Activated CD8-positive, alpha-beta memory T cell treated with anti-CD3 and anti-CD28 coated beads, Interleukin-2, amount 50 U/mL, for 48 hours (primary cell): ENCODE measurements at regions not wholly inside any gene's neighbourhood (a gene's known extent, or its start where the extent isn't known, plus 50 kb on each side); places are given as distances from the start of the nearest gene placed in this dataset.

ENCODE experiments used
- DNase-seq: peaks from one replicate; pipeline ENCODE4 v3.0.0-alpha.2; 2020

DNA sequence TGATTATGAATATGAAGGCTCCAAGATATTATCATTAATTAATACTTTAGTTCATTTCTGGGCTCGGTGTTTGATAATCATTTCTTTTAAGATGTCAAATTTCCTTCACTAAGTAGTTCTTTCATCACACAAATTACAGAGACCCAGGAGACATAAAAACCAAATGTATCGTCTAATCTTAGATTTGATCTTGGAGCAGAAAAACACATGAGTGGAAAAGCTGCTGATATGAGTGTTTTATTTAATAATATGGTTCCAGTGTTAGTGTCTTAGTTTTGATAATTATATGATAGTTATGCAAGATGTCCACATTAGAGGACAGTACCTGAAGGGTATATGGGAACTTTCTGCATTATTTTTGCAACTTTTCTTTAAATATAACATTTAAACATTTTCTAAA lies 494.5 kb upstream of the RAG2 start:
- DNase-seq: no peak

DNA sequence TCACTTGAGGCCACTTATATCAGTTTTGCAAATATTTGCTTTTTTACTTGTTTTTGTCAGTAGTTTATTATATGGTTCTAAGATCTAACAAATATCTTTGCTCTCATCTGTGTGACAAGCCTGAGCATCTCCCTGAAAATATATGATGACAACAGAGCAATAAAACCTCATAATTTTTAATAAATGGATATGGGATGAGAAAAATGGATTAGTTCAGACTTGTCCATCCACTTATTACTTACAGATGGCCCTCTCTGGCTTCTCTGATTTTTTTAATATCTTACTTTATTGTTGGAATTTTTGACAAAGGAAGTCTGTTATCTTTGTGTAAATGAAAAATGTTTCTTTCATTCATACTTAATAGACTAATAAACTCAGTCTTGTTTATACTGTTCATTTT lies 491.4 kb upstream of the RAG2 start:
- DNase-seq: no peak

DNA sequence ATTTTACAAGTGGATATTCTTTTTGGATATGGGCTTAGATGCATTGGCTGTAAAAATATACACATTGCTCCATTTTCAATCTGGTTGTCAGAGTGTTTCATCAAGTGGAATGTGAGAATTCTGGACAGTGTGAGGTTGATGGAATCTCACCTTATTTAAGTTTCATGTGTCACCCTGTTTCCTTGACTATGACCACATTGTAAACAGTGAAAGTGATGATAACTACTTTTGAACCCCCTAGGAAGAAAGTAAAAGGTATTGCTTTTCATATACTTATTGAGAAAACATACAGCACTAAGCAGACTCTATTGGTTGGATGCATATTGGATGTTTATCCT lies 490.5 kb upstream of the RAG2 start:
- no peak for DNase-seq

DNA sequence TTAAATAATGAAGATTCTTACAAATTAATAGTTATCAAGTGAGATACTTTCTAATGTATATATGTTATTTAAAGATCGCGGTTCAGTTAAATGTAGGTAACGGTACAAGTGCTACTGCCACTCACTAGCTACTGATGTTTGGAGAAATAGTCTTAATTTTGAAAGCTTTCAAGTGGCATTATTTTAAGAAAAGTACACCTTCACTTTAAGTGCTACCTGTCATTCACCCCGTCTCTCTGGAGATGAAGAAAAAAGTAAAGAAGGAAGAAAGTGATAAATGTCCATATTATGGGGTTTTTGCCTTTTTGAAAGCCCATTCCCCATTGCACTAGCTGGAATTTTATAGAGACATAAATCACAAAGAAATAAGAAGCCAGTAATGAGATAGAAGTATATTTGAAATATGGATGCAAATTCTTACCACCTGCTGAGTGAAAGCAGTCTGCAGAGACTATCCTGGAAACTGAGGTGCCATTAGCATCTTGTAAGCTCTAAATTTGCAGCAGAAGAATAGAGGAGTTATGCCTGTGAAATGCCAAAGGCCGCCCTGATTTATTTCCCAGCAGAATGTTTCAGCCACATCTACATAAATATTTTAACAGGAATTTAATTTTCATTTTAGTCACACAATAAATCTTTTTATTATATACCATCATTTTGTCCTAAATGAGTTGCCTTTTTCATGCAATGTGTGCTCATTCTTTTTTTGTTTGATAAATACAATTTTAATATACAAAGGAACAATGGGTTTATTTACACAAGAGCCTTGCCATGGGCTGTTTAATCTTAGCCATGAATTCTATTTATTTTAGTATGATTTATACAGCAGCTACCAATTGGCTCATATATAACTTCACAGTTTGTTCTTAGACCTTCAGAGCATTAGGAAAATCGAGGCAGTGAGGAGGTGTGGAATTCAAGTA lies 489.9 kb upstream of the RAG2 start:
- DNase-seq: no peak

DNA sequence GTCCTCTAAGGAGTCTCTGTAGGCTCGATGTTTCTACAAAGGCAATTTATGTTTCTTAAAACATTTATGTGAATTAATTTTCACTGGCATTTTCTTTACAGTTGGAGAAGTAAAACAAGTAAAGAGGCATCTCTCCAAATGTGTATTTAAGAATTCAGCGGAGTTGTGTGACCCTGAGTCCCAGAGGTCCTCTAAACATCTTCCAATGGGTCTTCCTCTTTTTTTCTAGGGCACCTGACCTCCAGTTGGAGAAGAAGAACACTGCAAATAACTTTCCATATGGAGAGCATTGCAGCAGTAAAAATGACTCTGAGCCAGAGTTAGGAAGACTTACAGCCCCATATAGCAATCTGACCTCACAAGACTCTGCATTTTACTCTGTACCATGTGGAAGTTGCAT lies 480.5 kb upstream of the RAG2 start:
- no peak for DNase-seq

DNA sequence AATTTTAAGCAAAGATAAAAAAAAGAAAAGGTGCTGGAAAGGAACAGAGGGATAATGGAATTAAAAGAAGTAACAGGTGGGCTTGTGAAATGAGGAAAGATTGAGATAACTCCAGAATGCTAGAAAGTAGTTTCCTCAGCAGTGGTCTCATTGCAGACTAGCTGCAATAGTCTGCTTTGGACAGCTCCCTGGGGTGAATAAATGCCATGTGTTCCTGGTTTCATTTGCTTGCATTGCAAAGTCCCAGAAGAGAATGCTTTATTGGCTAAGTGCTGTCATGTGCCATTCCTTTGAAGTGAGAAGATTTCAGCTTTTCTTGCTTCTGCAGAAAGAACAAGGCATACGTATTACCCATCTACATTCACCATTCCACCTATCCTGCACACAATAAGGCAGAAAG lies 478.8 kb upstream of the RAG2 start:
- no peak for DNase-seq

DNA sequence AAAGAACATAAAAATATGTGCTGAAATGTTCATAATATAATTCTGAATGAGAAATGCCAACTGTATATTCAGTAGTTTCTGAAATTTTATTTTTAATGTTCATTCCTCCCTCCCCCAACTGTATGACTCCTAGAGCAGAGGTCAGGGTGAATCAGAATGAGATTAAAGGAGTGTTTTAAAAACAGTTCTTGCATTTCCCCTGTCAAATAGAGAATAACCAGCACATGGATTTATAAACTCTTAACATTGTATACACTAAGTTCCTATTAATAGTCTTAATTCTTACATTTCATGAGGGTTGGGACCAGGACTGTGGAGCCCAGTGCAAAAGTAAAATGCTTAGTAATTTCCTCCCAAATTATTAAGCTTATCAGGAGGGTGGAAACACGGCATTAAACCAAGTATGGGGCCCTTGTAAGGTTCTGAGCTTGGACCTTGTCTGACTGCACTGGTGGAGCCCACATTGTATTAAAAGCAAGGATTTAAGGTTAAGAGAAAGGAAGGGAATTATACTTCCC lies 474.6 kb upstream of the RAG2 start:
- DNase-seq: no peak

DNA sequence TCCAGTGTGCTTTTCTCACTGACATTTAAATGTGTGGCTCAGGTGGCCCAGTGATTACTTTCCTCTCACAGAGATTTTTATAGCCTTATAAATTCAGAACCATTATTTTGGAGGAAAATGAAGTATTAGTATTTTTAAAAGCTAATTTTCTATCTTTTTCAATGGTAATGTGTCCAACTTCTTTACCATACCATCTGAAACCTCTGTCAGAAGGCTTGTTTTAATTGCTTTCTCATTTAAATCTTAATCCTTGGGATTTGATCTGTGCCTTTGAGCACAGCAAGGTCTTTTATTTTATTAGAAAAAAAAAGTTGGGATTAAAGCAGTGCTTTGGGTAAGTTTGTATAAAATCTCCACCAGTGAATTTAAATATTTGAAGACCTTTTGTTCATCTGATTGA lies 452.3 kb upstream of the RAG2 start:
- DNase-seq: no peak

DNA sequence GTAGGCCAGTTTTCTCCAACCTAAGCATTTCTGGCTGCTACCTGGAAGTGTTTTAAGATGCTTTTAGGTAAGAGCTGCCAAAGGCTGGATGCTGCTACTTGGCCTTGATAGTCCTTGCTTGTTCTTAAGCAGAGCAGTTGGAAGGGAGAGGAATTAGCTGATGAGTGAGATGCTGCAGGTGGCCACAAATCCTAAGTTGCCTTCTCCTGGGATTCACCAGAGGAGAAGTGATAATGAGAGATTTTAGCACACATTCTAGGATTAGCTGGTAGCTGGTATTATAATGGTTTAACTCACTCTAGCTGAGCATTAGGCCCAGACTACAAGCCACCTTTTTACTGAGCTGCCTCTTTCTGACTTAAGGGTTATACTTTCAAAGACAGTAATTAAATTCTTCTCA lies 442.9 kb upstream of the RAG2 start:
- no peak for DNase-seq

DNA sequence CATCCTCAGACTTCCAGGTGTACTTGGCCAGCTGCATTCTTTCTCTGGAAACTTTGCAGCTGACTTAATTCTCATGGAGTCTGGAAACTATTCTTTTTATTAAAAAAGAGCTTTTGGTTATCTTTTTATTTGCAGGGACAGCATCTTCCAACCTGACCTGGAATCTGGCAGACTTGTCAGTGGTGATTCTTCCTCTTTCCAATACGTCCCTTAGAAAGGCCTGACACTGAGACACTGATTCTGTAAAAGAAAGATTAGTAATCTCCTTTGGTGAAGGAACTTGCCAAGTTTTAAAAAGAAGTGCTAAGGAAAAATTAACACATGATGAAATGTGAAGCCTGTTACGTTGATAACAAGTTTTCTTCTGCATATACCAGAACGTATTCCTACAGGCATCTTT lies 440.9 kb upstream of the RAG2 start:
- DNase-seq: no peak

DNA sequence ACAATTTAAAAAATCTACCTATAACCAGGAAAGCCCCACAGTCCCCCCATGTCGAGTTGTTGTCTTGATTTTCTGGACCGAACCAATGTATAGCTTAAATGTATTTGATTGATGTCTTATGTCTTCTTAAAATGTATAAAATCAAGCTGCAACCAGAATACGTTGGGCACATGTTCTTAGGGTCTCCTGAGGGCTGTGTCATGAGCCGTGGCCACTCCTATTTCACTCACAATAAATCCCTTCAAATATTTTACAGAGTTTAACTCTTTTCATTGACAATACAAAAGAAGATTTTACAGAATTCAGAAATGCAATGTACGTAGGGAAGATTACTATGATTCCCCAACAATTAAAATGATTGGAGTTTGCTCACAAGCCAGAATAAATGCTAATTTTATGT lies 428.7 kb upstream of the RAG2 start:
- DNase-seq: no peak

DNA sequence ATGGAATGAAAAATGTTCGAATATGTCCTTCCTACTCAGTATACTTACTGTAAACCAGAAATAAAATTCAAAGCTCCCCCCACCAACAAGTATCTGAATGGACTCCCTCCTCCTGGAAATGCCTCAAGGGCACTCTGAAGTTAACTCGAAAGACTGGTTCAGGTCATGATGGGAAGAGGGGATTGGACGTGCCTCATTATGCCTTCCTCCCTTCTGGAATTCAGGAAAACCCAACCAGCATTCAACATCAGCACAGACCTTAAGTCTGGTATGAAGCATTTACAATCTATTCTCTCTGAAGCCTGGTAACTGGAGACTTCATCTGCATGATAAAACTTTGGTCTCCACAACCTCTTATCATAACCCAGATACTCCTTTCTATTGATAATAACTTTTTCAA lies 428.3 kb upstream of the RAG2 start:
- no peak for DNase-seq

DNA sequence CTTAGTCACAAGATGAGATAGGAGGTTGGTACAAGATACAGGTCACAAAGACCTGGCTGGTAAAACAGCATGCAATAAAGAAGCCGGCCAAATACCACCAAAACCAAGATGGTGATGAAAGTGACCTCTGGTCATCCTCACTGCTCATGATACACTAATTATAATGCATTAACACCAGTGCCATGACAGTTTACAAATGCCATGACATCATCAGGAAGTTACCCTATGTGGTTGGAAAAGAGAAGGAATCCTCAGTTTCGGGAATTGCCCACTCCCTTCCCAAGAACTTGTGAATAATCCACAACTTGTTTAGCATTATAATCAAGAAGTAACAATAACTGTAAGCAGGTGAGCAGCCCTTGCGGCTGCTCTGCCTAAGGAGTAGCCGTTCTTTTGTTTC lies 408.5 kb upstream of the RAG2 start:
- no peak for DNase-seq

DNA sequence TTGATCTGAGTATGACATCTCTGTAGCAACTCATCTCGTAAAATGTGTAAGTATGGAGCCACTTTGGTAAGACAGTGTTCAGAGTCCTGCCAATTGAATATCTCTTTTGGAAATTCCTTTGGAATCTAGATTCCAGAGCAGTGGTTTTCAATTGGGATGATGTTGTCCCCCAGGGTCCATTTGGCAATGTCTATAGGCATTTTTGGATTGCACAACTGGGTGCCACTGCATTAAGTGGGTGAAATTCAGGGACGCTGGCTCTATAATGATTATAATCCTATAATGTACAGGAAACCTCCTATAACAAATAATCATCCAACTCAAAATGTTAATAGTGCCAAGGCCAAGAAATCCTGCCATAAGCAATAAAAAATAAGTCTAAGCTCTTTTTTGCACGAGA lies 404.8 kb upstream of the RAG2 start:
- DNase-seq: no peak

DNA sequence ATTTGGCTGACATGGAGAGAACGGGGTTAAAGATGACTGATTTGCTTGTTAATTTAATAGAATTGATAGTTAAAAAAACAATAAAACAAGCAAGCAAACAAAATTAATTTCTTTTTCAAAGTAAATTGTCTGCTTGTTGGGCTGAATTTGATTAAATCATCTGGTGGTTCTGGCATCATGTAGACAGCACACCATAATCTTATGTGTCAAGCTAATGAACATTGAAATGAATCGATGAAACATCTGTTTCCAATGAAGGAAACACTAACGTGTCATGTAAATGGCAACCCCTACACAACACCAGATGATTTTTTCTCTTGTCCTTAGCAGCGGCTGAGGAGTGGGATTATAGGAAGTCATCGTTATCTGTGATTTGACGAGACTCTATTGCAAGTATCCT lies 399.6 kb upstream of the RAG2 start:
- no peak for DNase-seq

DNA sequence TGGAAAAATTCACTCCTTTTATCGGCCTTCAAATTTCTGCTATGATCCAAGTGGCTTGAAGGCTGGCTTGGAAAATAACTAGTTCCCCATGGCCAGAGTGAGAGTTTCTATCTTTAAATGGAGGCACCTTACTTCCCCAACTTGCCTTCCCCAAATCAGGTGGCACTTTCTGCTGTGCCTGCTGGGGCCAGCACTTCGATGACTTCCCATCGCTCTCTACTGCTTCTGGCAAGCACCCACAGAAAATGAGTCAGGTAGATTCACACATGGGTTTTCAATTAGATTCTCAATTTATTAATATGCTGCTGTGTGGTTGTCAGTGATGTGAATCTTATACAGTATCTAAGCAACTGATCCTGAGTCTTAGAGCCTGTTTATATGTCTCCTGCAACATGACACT lies 398.8 kb upstream of the RAG2 start:
- DNase-seq: no peak

DNA sequence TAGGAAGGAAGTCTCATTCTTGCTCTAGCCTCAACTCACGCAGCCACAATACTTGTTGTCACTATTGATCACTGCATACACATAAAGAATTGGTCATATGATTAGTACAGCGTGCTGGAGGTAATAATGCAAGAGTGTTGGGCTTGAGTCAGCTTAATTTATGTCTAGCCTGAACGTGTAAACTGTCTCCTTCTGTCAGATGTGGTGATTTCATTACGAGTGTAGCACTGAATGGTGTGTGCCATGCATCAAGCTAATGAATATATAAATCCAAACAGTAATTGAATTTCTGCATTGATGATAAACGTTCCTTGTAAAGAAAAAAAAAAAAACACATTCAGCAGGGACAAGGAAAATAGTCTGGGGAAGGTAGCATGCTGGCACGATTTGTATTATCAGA lies 396.2 kb upstream of the RAG2 start:
- DNase-seq: no peak

DNA sequence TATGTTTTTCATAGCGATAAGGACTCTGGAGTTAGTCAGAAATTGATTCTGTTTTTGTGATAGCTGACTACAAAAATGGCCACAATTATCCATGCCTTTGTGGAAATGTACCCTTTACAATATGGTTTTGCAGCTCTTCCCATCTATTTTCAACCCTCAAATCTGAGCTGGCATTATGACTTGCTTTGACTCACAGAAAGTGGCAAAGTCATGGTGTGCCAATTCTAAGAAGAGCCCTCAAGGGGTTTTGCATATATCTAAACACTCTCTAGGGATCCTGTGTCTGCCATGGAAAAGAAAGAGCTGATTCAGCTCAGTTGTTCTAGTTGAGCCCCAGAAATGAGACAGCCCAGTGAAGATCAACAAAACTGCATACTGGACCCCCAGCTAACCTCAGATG lies 390.5 kb upstream of the RAG2 start:
- no peak for DNase-seq

DNA sequence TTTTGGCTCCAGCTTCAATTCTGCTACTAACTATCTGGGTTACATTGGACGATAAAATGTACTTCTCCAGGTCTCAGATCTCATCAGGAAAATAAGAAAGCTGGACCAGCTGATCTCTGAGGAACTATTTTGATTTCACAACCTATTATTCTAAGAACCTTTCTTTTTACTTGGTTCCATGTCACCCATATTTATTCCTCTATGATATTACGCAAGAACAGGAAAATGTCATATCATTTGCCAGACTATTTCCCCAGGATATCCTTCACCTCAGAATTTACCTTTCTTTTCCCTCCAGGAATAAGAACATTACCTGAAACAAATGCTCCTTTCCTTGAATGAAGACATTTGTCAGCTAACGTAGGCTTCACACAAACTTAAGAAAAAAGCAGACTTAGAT lies 387.5 kb upstream of the RAG2 start:
- DNase-seq: no peak

DNA sequence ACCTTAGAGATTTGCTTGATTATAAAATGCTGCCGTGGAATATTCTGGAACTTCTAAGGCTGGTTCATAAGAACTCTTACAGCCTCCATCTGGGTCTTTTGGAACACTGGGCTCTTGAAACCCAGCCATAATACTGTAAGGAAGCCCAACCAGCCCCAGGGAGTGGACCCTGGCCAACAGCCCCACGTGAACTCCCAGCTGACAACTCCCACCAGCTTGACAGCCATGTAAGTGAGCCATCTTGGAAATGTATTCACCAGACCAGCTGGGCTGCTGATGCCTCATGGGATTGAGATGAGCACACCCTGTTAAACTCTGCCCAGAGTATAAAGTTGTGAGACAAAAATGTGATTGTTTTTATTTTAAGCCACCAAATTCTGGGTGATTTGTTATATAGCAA lies 378.7 kb upstream of the RAG2 start:
- no peak for DNase-seq

DNA sequence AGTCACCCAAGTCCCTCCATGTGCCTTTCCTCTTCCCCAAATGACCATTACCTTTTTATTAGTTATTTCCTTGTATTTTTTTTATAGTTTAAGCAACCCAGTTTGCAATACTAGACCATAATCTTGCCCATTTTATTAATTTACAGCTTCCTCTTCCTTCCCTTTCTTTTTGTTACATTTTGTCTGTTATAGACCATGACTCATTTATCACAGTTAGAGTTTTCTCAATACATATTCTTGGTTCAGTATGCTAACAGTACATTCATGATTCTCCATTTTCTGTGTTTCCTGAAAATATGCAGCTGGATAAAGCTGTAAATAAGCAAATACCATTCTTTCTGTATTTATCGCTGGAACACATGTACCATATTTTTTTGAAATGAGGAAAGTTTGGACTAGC lies 376.7 kb upstream of the RAG2 start:
- DNase-seq: no peak

DNA sequence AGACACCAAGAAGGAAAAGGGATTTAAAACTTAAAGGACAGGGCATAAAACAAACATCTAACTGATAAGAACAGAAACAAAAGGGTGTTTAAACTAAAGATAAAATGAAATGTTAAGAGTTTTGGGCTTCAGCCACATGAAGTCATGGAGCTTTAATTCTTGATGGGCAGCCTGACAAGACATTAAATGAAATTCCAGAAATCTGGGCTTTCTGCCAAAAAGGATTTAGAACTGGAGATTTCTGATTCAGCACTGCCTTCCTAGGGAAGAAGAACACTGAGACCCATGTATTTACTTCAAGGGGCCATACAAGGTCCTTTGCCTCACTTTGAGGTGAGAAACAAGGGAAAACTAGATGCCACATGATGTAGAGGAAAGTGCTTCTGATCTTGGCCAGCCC lies 355.9 kb upstream of the RAG2 start:
- DNase-seq: no peak

DNA sequence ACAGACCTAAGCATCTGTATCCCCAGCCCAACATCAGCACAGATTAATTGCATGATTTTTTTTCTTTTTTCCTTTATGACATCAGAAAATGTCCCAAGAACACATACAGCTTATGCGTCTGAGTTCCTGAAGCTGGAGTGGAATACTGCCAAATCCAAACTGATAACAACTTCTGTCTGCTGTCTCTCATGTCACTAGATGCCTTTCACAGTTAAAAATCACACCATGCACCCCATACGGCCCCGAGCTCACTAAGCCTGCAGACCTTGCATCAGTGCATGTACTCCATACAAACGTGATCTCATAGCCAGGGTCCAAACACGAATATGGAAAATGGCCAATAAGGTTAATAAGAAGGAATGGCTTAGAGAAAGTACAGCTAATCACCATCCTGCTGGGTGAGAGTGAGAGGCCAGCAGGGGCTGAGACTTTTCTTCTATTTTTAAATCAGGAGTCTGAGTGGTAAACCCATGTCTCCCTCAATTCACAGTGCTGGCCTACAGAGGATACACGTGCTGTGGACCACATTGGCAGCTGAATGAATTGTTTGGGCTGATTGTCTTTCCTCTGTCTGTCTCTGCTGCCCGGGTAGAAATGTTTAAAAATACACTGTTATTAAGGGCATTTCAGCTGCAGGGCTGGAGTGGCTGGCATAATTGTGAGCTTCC lies 350.6 kb upstream of the RAG2 start:
- DNase-seq: no peak

DNA sequence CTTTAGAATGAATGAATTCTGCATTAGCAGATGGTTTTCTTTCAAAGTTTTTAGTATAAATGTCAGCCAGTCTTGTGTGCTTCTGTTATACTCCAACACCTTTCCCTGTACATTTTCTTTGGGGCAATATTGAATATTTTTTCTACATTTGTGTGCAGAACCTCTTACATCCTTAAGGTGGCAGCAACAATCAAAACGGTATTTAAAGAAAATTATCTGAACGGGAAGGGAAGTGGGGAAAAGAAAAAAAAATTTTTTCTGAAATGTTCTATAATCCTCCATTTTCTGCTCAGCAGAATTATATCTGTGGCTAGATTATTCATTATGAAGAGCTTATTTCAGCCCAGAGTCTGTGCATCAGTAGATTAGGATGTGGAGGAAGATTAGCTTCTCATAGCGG lies 347.3 kb upstream of the RAG2 start:
- no peak for DNase-seq

DNA sequence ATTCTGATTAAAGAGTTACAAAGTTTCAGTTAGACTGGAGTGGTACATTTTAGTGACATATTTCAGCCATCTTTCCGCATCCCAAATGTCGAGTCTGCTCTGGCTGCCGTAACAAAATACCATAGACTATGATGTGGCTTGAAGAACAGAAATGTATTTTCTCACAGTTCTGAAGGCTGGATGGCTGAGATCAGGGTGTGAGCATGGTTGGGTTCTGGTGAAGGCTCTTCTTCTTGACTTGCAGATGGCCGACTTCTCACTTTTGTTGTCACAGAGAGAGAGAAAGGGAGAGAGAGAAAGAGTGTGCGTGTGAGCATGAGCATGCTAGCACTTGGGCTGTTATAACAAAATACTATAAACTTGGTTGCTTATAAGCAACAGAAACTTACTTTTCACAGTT lies 335.4 kb upstream of the RAG2 start:
- DNase-seq: no peak
